ENCODE measurements at regions not wholly inside any gene's neighbourhood (a gene's known extent, or its start where the extent isn't known, plus 50 kb on each side); places are given as distances from the start of the nearest gene placed in this dataset.

DNA sequence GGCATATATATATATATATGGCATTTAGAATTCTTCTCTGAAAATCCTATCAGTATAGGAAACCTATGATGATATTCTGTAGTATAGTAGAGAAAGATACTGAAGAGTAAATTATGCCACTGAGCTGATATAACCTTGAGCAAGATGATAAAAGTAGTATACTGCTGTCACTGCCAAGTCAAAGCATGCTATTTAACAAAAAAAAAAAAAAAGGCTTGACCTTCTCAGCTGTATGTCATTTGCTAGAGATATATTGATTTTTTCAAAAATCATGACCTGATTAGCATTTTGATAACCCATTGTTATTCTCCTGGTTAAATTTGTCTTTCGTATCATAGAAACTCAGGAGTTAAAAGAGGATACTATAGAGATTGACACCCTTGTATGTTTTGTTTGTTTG is 299.4 kb downstream of the ADAMTS20 start:
- Histone ChIP-seq H3K9me3 (ENCODE audit: control insufficient read depth in 4 of 4, low read length in 3 of 4) (no peaks in the 10 kb centered on the region), H3K4me1 (ENCODE audit: control insufficient read depth in 4 of 4, insufficient read depth in 4 of 4, low read length in 3 of 4) (no peaks in the 10 kb centered on the region), H3K27ac (ENCODE audit: low read depth in 1 of 2, low read length in 2 of 2) (no peak overlapping the region), H3K27me3 (ENCODE audit: control insufficient read depth in 4 of 4, insufficient read depth in 4 of 4, low read length in 3 of 4) (no peaks in the 10 kb centered on the region), H3K36me3 (ENCODE audit: control insufficient read depth in 4 of 4, insufficient read depth in 3 of 4, low read depth in 1 of 4, low read length in 3 of 4) (no peaks in the 10 kb centered on the region), H3K9ac (ENCODE audit: low read depth in 1 of 2, low read length in 2 of 2) (no peak overlapping the region), H3K4me3 (ENCODE audit: low read depth in 1 of 3, low read length in 3 of 3) (no peak overlapping the region)
- WGBS, result 85% methylated on average over 1 of the region's 1 CpG
- TF ChIP-seq, protein P1, sequence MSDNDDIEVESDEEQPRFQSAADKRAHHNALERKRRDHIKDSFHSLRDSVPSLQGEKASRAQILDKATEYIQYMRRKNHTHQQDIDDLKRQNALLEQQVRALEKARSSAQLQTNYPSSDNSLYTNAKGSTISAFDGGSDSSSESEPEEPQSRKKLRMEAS (IDR thresholded peaks at IDR 0.05), result no peak
- no peak for DNase-seq (ENCODE audit: low spot score)

DNA sequence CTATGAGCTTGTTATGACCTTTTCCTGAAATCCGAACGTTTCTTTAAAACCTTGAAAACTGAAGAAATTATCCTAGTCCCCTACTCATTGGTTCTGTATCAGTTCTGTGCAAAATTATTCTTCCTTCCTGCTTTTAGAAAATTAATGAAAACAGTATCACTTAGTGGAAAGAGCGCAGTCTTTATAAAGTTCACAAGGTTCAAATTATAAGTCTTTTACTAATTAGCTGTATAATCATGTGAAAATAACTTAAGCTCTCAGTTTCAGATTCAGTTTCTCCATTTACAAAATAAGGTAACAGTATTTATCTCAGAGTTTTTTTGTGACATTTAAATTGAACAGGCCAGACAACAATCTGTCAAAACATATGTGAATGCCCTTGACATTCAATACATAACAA is 306.1 kb downstream of the ADAMTS20 start:
- Histone ChIP-seq H3K9ac (ENCODE audit: low read depth in 1 of 2, low read length in 2 of 2) (no peak overlapping the region), H3K9me3 (ENCODE audit: control insufficient read depth in 4 of 4, low read length in 3 of 4) (no peaks in the 10 kb centered on the region), H3K27ac (ENCODE audit: low read depth in 1 of 2, low read length in 2 of 2) (no peak overlapping the region), H3K27me3 (ENCODE audit: control insufficient read depth in 4 of 4, insufficient read depth in 4 of 4, low read length in 3 of 4) (no peaks in the 10 kb centered on the region), H3K4me3 (ENCODE audit: low read depth in 1 of 3, low read length in 3 of 3) (no peak overlapping the region), H3K36me3 (ENCODE audit: control insufficient read depth in 4 of 4, insufficient read depth in 3 of 4, low read depth in 1 of 4, low read length in 3 of 4) (no peaks in the 10 kb centered on the region), H3K4me1 (ENCODE audit: control insufficient read depth in 4 of 4, insufficient read depth in 4 of 4, low read length in 3 of 4) (no peaks in the 10 kb centered on the region)
- TF ChIP-seq GABPA (IDR thresholded peaks at IDR 0.05 in 1 of 2, conservative IDR thresholded peaks at IDR 0.05 in 1 of 2), result no peak
- no peak for TF ChIP-seq YY1 (IDR thresholded peaks at IDR 0.05)
- no peak for TF ChIP-seq RXRA (IDR thresholded peaks at IDR 0.05)
- TF ChIP-seq, protein P2, sequence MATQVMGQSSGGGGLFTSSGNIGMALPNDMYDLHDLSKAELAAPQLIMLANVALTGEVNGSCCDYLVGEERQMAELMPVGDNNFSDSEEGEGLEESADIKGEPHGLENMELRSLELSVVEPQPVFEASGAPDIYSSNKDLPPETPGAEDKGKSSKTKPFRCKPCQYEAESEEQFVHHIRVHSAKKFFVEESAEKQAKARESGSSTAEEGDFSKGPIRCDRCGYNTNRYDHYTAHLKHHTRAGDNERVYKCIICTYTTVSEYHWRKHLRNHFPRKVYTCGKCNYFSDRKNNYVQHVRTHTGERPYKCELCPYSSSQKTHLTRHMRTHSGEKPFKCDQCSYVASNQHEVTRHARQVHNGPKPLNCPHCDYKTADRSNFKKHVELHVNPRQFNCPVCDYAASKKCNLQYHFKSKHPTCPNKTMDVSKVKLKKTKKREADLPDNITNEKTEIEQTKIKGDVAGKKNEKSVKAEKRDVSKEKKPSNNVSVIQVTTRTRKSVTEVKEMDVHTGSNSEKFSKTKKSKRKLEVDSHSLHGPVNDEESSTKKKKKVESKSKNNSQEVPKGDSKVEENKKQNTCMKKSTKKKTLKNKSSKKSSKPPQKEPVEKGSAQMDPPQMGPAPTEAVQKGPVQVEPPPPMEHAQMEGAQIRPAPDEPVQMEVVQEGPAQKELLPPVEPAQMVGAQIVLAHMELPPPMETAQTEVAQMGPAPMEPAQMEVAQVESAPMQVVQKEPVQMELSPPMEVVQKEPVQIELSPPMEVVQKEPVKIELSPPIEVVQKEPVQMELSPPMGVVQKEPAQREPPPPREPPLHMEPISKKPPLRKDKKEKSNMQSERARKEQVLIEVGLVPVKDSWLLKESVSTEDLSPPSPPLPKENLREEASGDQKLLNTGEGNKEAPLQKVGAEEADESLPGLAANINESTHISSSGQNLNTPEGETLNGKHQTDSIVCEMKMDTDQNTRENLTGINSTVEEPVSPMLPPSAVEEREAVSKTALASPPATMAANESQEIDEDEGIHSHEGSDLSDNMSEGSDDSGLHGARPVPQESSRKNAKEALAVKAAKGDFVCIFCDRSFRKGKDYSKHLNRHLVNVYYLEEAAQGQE (IDR thresholded peaks at IDR 0.05), result no peak
- 73% methylated on average over 3 of the region's 3 CpGs for WGBS
- DNase-seq (ENCODE audit: low spot score), result no peak

DNA sequence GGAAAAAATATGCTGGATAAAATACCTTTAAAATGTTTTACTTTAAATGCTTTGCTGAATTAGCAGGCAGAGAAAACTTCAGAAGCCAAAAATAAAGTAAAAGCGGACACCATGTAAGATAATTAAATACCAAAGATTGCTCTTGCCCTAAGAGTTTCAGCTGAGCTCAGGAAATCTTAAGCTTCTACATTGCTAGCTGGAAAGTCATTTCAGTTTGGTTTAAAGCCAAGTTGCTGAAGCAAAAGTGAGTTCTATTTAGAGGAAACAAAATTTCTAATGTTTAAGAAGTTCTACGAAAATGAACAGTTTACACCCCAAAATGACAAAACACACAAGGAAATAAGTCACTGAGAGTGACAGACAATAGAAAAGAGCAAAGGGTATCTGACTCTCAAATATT is 310.0 kb downstream of the ADAMTS20 start:
- TF ChIP-seq TAF1 (conservative IDR thresholded peaks at IDR 0.05), result no peak
- TF ChIP-seq, protein P3, sequence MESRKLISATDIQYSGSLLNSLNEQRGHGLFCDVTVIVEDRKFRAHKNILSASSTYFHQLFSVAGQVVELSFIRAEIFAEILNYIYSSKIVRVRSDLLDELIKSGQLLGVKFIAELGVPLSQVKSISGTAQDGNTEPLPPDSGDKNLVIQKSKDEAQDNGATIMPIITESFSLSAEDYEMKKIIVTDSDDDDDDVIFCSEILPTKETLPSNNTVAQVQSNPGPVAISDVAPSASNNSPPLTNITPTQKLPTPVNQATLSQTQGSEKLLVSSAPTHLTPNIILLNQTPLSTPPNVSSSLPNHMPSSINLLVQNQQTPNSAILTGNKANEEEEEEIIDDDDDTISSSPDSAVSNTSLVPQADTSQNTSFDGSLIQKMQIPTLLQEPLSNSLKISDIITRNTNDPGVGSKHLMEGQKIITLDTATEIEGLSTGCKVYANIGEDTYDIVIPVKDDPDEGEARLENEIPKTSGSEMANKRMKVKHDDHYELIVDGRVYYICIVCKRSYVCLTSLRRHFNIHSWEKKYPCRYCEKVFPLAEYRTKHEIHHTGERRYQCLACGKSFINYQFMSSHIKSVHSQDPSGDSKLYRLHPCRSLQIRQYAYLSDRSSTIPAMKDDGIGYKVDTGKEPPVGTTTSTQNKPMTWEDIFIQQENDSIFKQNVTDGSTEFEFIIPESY (IDR thresholded peaks at IDR 0.05), result no peak
- no peak for TF ChIP-seq GABPA (IDR thresholded peaks at IDR 0.05 in 1 of 2, conservative IDR thresholded peaks at IDR 0.05 in 1 of 2)
- TF ChIP-seq YY1 (IDR thresholded peaks at IDR 0.05), result no peak
- TF ChIP-seq, protein P1 (IDR thresholded peaks at IDR 0.05), result no peak
- no peak for TF ChIP-seq RXRA (IDR thresholded peaks at IDR 0.05)
- no peak for TF ChIP-seq JUND (IDR thresholded peaks at IDR 0.05)
- no peak overlapping the region for H3K4me3 ChIP-seq (ENCODE audit: low read depth in 1 of 3, low read length in 3 of 3)
- H3K4me1 ChIP-seq (ENCODE audit: control insufficient read depth in 4 of 4, insufficient read depth in 4 of 4, low read length in 3 of 4), result no peaks in the 10 kb centered on the region
- no peaks in the 10 kb centered on the region for H3K36me3 ChIP-seq (ENCODE audit: control insufficient read depth in 4 of 4, insufficient read depth in 3 of 4, low read depth in 1 of 4, low read length in 3 of 4)
- no peak overlapping the region for H3K27ac ChIP-seq (ENCODE audit: low read depth in 1 of 2, low read length in 2 of 2)
- no peaks in the 10 kb centered on the region for H3K9me3 ChIP-seq (ENCODE audit: control insufficient read depth in 4 of 4, low read length in 3 of 4)
- no peak for DNase-seq (ENCODE audit: low spot score)
- 69% methylated on average over 2 of the region's 2 CpGs for WGBS
- H3K27me3 ChIP-seq (ENCODE audit: control insufficient read depth in 4 of 4, insufficient read depth in 4 of 4, low read length in 3 of 4), result no peaks in the 10 kb centered on the region
- no peak overlapping the region for H3K9ac ChIP-seq (ENCODE audit: low read depth in 1 of 2, low read length in 2 of 2)

Data from liver (tissue), 7 donors.